HEK293 (cell line): ENCODE measurements at regions not wholly inside any gene's neighbourhood (a gene's known extent, or its start where the extent isn't known, plus 50 kb on each side); places are given as distances from the start of the nearest gene placed in this dataset.

Experiments
- CTCF ChIP-seq: fragments of 450-650 bp; formaldehyde crosslinking; IDR thresholded peaks from 2 replicates; pipeline ENCODE4 v1.5.1; 2016; ENCODE audit warnings: missing biosample characterization, missing genetic modification characterization
- SETDB1 ChIP-seq: IDR thresholded peaks from one replicate; pipeline ENCODE4 v1.6.1; 2017; ENCODE audit warnings: mild to moderate bottlenecking, low read length, moderate library complexity, mixed read lengths; ENCODE audit not compliant: insufficient read length
- TSHZ1 ChIP-seq: fragments of 450-650 bp; formaldehyde crosslinking; IDR thresholded peaks from 2 replicates; pipeline ENCODE4 v1.5.1; 2016; ENCODE audit warnings: missing biosample characterization, missing genetic modification characterization, borderline replicate concordance
- YY1 ChIP-seq: fragments of 450-650 bp; formaldehyde crosslinking; IDR thresholded peaks from 2 replicates; pipeline ENCODE4 v1.5.1; 2018; ENCODE audit warnings: missing biosample characterization, missing genetic modification characterization
- ZBTB44 ChIP-seq: fragments of 450-650 bp; IDR thresholded peaks from 2 replicates; pipeline ENCODE4 v1.5.1; 2018; ENCODE audit warnings: missing biosample characterization, mild to moderate bottlenecking, missing genetic modification characterization
- ZNF266 ChIP-seq: fragments of 450-650 bp; formaldehyde crosslinking; IDR thresholded peaks from 2 replicates; pipeline ENCODE4 v1.5.1; 2016; ENCODE audit warnings: missing biosample characterization, missing genetic modification characterization, low read depth
- ZNF311 ChIP-seq: fragments of 450-650 bp; formaldehyde crosslinking; IDR thresholded peaks from 2 replicates; pipeline ENCODE4 v1.5.1; 2017; ENCODE audit warnings: missing biosample characterization, missing genetic modification characterization, borderline replicate concordance
- ZNF335 ChIP-seq: fragments of 450-650 bp; formaldehyde crosslinking; conservative IDR thresholded peaks from 2 replicates; pipeline ENCODE4 v1.5.1; 2016; ENCODE audit warnings: missing biosample characterization, missing genetic modification characterization
- ZNF510 ChIP-seq: fragments of 450-650 bp; formaldehyde crosslinking; IDR thresholded peaks from 2 replicates; pipeline ENCODE4 v1.5.1; 2018; ENCODE audit warnings: mild to moderate bottlenecking, missing genetic modification characterization, missing biosample characterization; ENCODE audit not compliant: insufficient replicate concordance
- ZNF561 ChIP-seq: fragments of 450-650 bp; IDR thresholded peaks from 2 replicates; pipeline ENCODE4 v1.5.1; 2018; ENCODE audit warnings: missing biosample characterization, missing genetic modification characterization, borderline replicate concordance
- ZNF830 ChIP-seq: fragments of 450-650 bp; IDR thresholded peaks from 2 replicates; pipeline ENCODE4 v1.5.0; 2018; ENCODE audit warnings: missing biosample characterization, missing genetic modification characterization, low read depth, mild to moderate bottlenecking, moderate library complexity

- TF ChIP-seq ZNF510 (tag by site-specific recombination) (no peak), ZNF830 (tag by site-specific recombination) (no peak), SETDB1 (no peak), ZBTB44 (tag by site-specific recombination) (no peak), ZNF266 (tag by site-specific recombination) (no peak), ZNF335 (tag by site-specific recombination) (no peak), ZNF561 (no peak), CTCF (no peak), ZNF311 (tag by site-specific recombination) (no peak), TSHZ1 (tag by site-specific recombination) (no peak), YY1 (no peak)
Observed at GRCh38 chr1:242854466-242854865, 330.0 kb upstream of the PLD5 start.
